Right cardiac atrium (tissue), 5 donors: ENCODE measurements at regions not wholly inside any gene's neighbourhood (a gene's known extent, or its start where the extent isn't known, plus 50 kb on each side); places are given as distances from the start of the nearest gene placed in this dataset.
"Not testable (repeated sequence)": the region's sequence is repeated elsewhere in the genome, so short reads cannot be mapped to it uniquely, and the experiment has no call there.

Source experiments
- ATAC-seq, 2 donors: fragments of 200-7000 bp; cut with Tn5 transposase; one replicate each; pipeline versions ENCODE4 v1.8.0 to v1.9.1; 2020; ENCODE audit warnings: moderate library complexity in 2 of 2, mild to moderate bottlenecking in 1 of 2
- DNase-seq, 3 donors: peaks; one replicate each; pipeline ENCODE4 v3.0.0-alpha.2; 2020
- H3K27ac ChIP-seq: one replicate; pipeline ENCODE4 v1.5.1; 2013; ENCODE audit warnings: mild to moderate bottlenecking, low read length, control low read depth, moderate library complexity
- H3K27me3 ChIP-seq: one replicate; pipeline ENCODE4 v1.6.1; 2013; ENCODE audit not compliant: control insufficient read depth, insufficient read depth
- H3K4me1 ChIP-seq: one replicate; pipeline ENCODE4 v1.6.1; 2013; ENCODE audit warnings: low read length; ENCODE audit not compliant: control insufficient read depth, insufficient read depth
- H3K4me3 ChIP-seq: one replicate; pipeline ENCODE4 v1.5.1; 2013; ENCODE audit warnings: low read length, control low read depth
- H3K9me3 ChIP-seq: one replicate; pipeline ENCODE4 v1.6.1; 2013; ENCODE audit warnings: low read length; ENCODE audit not compliant: control insufficient read depth
- WGBS: extraction: QIAGEN DNeasy Blood & Tissue Kit; methylation state at CpG from one replicate; pipeline ENCODE4 v1.1.7; 2013; 5-methylcytosine and 5-hydroxymethylcytosine counted together
- intact Hi-C, 4 donors: fragments of 100-400 bp; cut with DNase I; formaldehyde crosslinking; loops; one replicate each; pipeline versions ENCODE4 v1.11.0 to v1.14.0; 2022 to 2023
- donor health status: healthy with polysubstance abuse.
- donor health status: DM: no; HTN: yes; CAD: no.
- donor health status: DM: no; HTN: no; CAD: no.
- donor health status: DM: no; HTN: yes; CAD: no; lungs with severe emphysema.
- donor health status: DM: yes; HTN: yes; CAD: no.

- Histone ChIP-seq H3K9me3 (no peaks in the 10 kb centered on the region), H3K4me1 (peaks cover 2% of the 10 kb centered on the region), H3K27ac (no peak overlapping the region), H3K27me3 (no peaks in the 10 kb centered on the region), H3K4me3 (no peak overlapping the region)
- 85% methylated on average over 5 of the region's 5 CpGs for WGBS
- ATAC-seq, result no peak
- no peak for DNase-seq
- intact Hi-C loops, result no loop called here
Observed at GRCh38 chr5:102617191-102618187, 118.7 kb upstream of the SLCO6A1 start.

- no peaks in the 10 kb centered on the region for H3K27me3 ChIP-seq
- no peak overlapping the region for H3K27ac ChIP-seq
- H3K9me3 ChIP-seq, result no peaks in the 10 kb centered on the region
- no peak overlapping the region for H3K4me3 ChIP-seq
- intact Hi-C loops, result no loop called here
- H3K4me1 ChIP-seq, result peaks cover 2% of the 10 kb centered on the region
- 63% methylated on average over 3 of the region's 3 CpGs for WGBS
- ATAC-seq (no peak), DNase-seq (no peak)
Observed at GRCh38 chr5:102622262-102622661, 123.5 kb upstream of the SLCO6A1 start.

GRCh38 chr5:102623329-102624065, 124.7 kb upstream of the SLCO6A1 start:
- Histone ChIP-seq H3K4me1 (peaks cover 2% of the 10 kb centered on the region), H3K9me3 (no peaks in the 10 kb centered on the region), H3K27ac (no peak overlapping the region), H3K27me3 (no peaks in the 10 kb centered on the region), H3K4me3 (no peak overlapping the region)
- intact Hi-C loops, result no loop called here
- no peak for DNase-seq
- 57% methylated on average over 4 of the region's 4 CpGs for WGBS
- ATAC-seq, result no peak

GRCh38 chr5:102624405-102624804, 125.6 kb upstream of the SLCO6A1 start:
- Histone ChIP-seq H3K27me3 (no peaks in the 10 kb centered on the region), H3K9me3 (no peaks in the 10 kb centered on the region), H3K4me3 (no peak overlapping the region), H3K4me1 (peaks cover 2% of the 10 kb centered on the region), H3K27ac (peak overlapping the region; percentile 87)
- ATAC-seq, result no peak
- no peak for DNase-seq
- 41% methylated on average over 6 of the region's 6 CpGs for WGBS
- intact Hi-C loops, result no loop called here

- DNase-seq, result no peak
- intact Hi-C loops, result no loop called here
- H3K27ac ChIP-seq, result no peak overlapping the region
Observed at GRCh38 chr5:102625468-102625867, 126.7 kb upstream of the SLCO6A1 start.

GRCh38 chr5:102625928-102626327, 127.1 kb upstream of the SLCO6A1 start:
- H3K27ac ChIP-seq, result peak overlapping the region; percentile 83
- peaks cover 2% of the 10 kb centered on the region for H3K4me1 ChIP-seq
- ATAC-seq, result no peak
- DNase-seq, result no peak
- H3K27me3 ChIP-seq, result no peaks in the 10 kb centered on the region
- H3K9me3 ChIP-seq, result no peaks in the 10 kb centered on the region
- H3K4me3 ChIP-seq, result no peak overlapping the region
- intact Hi-C loops, result no loop called here
- 30% methylated on average over 3 of the region's 3 CpGs for WGBS

More at GRCh38 chr5:102625468-102625867, 126.7 kb upstream of the SLCO6A1 start:
- Histone ChIP-seq H3K4me3 (no peak overlapping the region), H3K4me1 (peaks cover 2% of the 10 kb centered on the region), H3K9me3 (no peaks in the 10 kb centered on the region), H3K27me3 (no peaks in the 10 kb centered on the region)
- peak in 1 of 2 donors; percentile 34 for ATAC-seq

- H3K4me3 ChIP-seq, result no peak overlapping the region
- no peaks in the 10 kb centered on the region for H3K27me3 ChIP-seq
- intact Hi-C loops, result no loop called here
- no peaks in the 10 kb centered on the region for H3K9me3 ChIP-seq
- peaks cover 2% of the 10 kb centered on the region for H3K4me1 ChIP-seq
- peak overlapping the region; percentile 14 for H3K27ac ChIP-seq
- ATAC-seq (no peak), DNase-seq (no peak)
Observed at GRCh38 chr5:102627315-102627714, 127.8 kb upstream of the PAM start.

GRCh38 chr5:102628441-102629175, 126.5 kb upstream of the PAM start:
- peaks cover 2% of the 10 kb centered on the region for H3K4me1 ChIP-seq
- ATAC-seq (peak in 1 of 2 donors; percentile 62), DNase-seq (no peak)
- H3K9me3 ChIP-seq, result no peaks in the 10 kb centered on the region
- peak overlapping the region; percentile 54 for H3K27ac ChIP-seq
- intact Hi-C loops, result no loop called here
- no peak overlapping the region for H3K4me3 ChIP-seq
- H3K27me3 ChIP-seq, result no peaks in the 10 kb centered on the region
- WGBS, result 40% methylated on average over 3 of the region's 3 CpGs

GRCh38 chr5:102629827-102630605, 125.1 kb upstream of the PAM start:
- ATAC-seq (peak; percentile 91 to 94), DNase-seq (peak in 2 of 3 donors; percentile 34 to 44)
- WGBS, result 67% methylated on average over 4 of the region's 4 CpGs
- Histone ChIP-seq H3K27ac (peak overlapping the region; percentile 61), H3K4me1 (no peaks in the 10 kb centered on the region), H3K27me3 (no peaks in the 10 kb centered on the region), H3K9me3 (no peaks in the 10 kb centered on the region), H3K4me3 (no peak overlapping the region)
- intact Hi-C loops, result no loop called here

GRCh38 chr5:102635399-102635798, 119.7 kb upstream of the PAM start:
- ATAC-seq, H3K27ac ChIP-seq, H3K4me3 ChIP-seq, H3K9me3 ChIP-seq, intact Hi-C loops, DNase-seq, H3K27me3 ChIP-seq, H3K4me1 ChIP-seq: not testable (repeated sequence)
- 89% methylated on average over 1 of the region's 1 CpG for WGBS
